MM.1S (cell line): ENCODE measurements at regions not wholly inside any gene's neighbourhood (a gene's known extent, or its start where the extent isn't known, plus 50 kb on each side); places are given as distances from the start of the nearest gene placed in this dataset.
"Not testable (repeated sequence)": the region's sequence is repeated elsewhere in the genome, so short reads cannot be mapped to it uniquely, and the experiment has no call there.

Experiments used
- EZH2 ChIP-seq: fragments of 300-600 bp; sonication (generic); optimal IDR thresholded peaks from 2 replicates; pipeline ENCODE3; 2017; ENCODE audit warnings: low read depth, mild to moderate bottlenecking, antibody characterized with exemption, low read length, mixed read lengths
- EZH2phosphoT487 ChIP-seq: fragments of 300-600 bp; sonication (generic); IDR thresholded peaks from 2 replicates; pipeline ENCODE4 v1.6.1; 2018; ENCODE audit warnings: antibody characterized with exemption, low read length
- TF ChIP-seq, protein P1 (sequence below): fragments of 300-600 bp; sonication (generic); IDR thresholded peaks from 2 replicates; pipeline ENCODE4 v1.5.1; 2016; ENCODE audit warnings: antibody characterized with exemption, low read length, mixed read lengths

DNA sequence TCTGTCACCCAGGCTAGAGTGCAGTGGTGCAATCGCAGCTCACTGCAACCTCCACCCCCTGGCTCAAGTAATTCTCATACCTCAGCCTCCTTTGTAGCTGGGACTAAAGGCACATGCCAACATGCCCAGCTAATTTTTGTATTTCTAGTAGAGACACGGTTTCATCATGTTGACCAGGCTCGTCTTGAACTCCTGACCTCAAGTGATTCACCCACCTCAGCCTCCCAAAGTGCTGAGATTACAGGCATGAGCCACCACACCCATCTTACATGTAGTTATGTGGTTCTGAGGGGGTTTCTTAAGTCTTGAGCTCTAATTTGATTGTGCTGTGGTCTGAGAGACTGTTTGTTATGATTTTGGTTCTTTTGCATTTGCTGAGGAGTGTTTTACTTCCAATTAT lies 57.3 kb upstream of the USP15 start:
- not testable (repeated sequence) for TF ChIP-seq EZH2phosphoT487, EZH2
- TF ChIP-seq, protein P1, sequence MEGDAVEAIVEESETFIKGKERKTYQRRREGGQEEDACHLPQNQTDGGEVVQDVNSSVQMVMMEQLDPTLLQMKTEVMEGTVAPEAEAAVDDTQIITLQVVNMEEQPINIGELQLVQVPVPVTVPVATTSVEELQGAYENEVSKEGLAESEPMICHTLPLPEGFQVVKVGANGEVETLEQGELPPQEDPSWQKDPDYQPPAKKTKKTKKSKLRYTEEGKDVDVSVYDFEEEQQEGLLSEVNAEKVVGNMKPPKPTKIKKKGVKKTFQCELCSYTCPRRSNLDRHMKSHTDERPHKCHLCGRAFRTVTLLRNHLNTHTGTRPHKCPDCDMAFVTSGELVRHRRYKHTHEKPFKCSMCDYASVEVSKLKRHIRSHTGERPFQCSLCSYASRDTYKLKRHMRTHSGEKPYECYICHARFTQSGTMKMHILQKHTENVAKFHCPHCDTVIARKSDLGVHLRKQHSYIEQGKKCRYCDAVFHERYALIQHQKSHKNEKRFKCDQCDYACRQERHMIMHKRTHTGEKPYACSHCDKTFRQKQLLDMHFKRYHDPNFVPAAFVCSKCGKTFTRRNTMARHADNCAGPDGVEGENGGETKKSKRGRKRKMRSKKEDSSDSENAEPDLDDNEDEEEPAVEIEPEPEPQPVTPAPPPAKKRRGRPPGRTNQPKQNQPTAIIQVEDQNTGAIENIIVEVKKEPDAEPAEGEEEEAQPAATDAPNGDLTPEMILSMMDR = not testable (repeated sequence)
